HCT116 (cell line): ENCODE measurements at regions not wholly inside any gene's neighbourhood (a gene's known extent, or its start where the extent isn't known, plus 50 kb on each side); places are given as distances from the start of the nearest gene placed in this dataset.

Experiments
- ATAC-seq: fragments of 200-7000 bp; cut with Tn5 transposase; 2 replicates; pipeline ENCODE4 v1.9.1; 2020; ENCODE audit warnings: mild to moderate bottlenecking, moderate library complexity
- BruUV-seq: library from RNA; stranded (reverse); fragments of 400-500 nt; replicated peaks from 2 replicates; lab custom pipeline; 2021; lab: Mats Ljungman, UMichigan
- CTCF ChIA-PET: fragments of 300-600 bp; sonication (Branson Sonifier 250); formaldehyde crosslinking; loops from one replicate; lab custom pipeline; 2021; ENCODE audit warnings: antibody characterized with exemption; lab: Charles Lee
- POLR2A ChIA-PET: fragments of 300-600, 350-600 bp; sonication (Branson Sonifier 250); formaldehyde crosslinking; loops from one replicate; lab custom pipeline; 2021; ENCODE audit warnings: antibody characterized with exemption; lab: Charles Lee
- RAD21 ChIA-PET, 2 experiments: fragments of 300-600 bp; sonication (Branson Sonifier 250); formaldehyde crosslinking; loops; one replicate each; lab custom pipeline; 2023; ENCODE audit warnings: low total read pairs in 2 of 2; ENCODE audit not compliant: uncharacterized antibody in 2 of 2, unreplicated experiment in 2 of 2, low non-redundant PET in 1 of 2; lab: Charles Lee
- DNase-seq: peaks from one replicate; pipeline ENCODE4 v3.0.0-alpha.2; 2010; ENCODE audit warnings: low read depth, low spot score
- H2AFZ ChIP-seq: fragments of 200-600 bp; shearing (Covaris generic), sonication (generic); 2 replicates; pipeline ENCODE4 v1.6.1; 2017; ENCODE audit warnings: low read depth, mixed run types, mixed read lengths, antibody characterized with exemption, low read length; ENCODE audit not compliant: poor library complexity, severe bottlenecking
- H3K27ac ChIP-seq: 2 replicates; pipeline ENCODE4 v1.5.1; 2012; ENCODE audit warnings: low read depth, low read length
- H3K27me3 ChIP-seq: fragments of 200-600 bp; sonication (generic); 2 replicates; pipeline ENCODE4 v1.6.1; 2016; ENCODE audit warnings: mixed run types, low read length, mixed read lengths; ENCODE audit not compliant: insufficient read depth
- H3K36me3 ChIP-seq, 2 experiments: fragments of 200-500 bp in 1 of 2; fragments of 200-600 bp in 1 of 2; sonication (Bioruptor generic) in 1 of 2; sonication (generic) in 1 of 2; 2 replicates each; pipeline versions ENCODE4 v1.5.1 to v1.6.1; 2014 to 2016; ENCODE audit warnings: low read length in 2 of 2, inconsistent platforms in 1 of 2, mixed read lengths in 1 of 2, mixed run types in 1 of 2; ENCODE audit not compliant: insufficient read depth in 2 of 2, control insufficient read depth in 1 of 2
- H3K4me1 ChIP-seq, 2 experiments: fragments of 200-600 bp in 1 of 2; sonication (generic) in 1 of 2; 2 replicates each; pipeline versions ENCODE4 v1.5.1 to v1.6.1; 2012 to 2017; ENCODE audit warnings: low read length in 2 of 2, inconsistent platforms in 1 of 2, mild to moderate bottlenecking in 1 of 2, mixed read lengths in 1 of 2, mixed run types in 1 of 2, moderate library complexity in 1 of 2; ENCODE audit not compliant: insufficient read depth in 2 of 2, control insufficient read depth in 1 of 2
- H3K4me2 ChIP-seq: fragments of 200-600 bp; sonication (generic); 2 replicates; pipeline ENCODE4 v1.6.1; 2017; ENCODE audit warnings: mixed run types, low read length, mixed read lengths
- H3K4me3 ChIP-seq, 2 experiments: fragments of 200-600 bp in 1 of 2; sonication (generic) in 1 of 2; replicated peaks in 1 of 2; 2 replicates each; pipeline ENCODE4 v1.5.1; 2011 to 2016; ENCODE audit warnings: low read length in 2 of 2, control low read depth in 1 of 2, low read depth in 1 of 2, mild to moderate bottlenecking in 1 of 2, mixed read lengths in 1 of 2, mixed run types in 1 of 2
- H3K79me2 ChIP-seq: fragments of 200-600 bp; sonication (generic); 2 replicates; pipeline ENCODE4 v1.6.1; 2017; ENCODE audit warnings: mild to moderate bottlenecking, mixed run types, low read length, moderate library complexity, mixed read lengths; ENCODE audit not compliant: insufficient read depth
- H3K9ac ChIP-seq: fragments of 200-600 bp; sonication (generic); 2 replicates; pipeline ENCODE4 v1.6.1; 2016; ENCODE audit warnings: low read length, mixed read lengths
- H3K9me2 ChIP-seq: fragments of 200-600 bp; sonication (generic), shearing (Covaris generic); 2 replicates; pipeline ENCODE4 v1.6.1; 2017; ENCODE audit warnings: mixed run types, mild to moderate bottlenecking, moderate library complexity; ENCODE audit not compliant: insufficient read depth
- H3K9me3 ChIP-seq, 2 experiments: fragments of 200-500 bp in 1 of 2; fragments of 200-600 bp in 1 of 2; sonication (Bioruptor generic) in 1 of 2; sonication (generic) in 1 of 2; 2 replicates each; pipeline ENCODE4 v1.6.1; 2014 to 2017; ENCODE audit warnings: low read length in 2 of 2, mixed read lengths in 2 of 2, inconsistent platforms in 1 of 2, low read depth in 1 of 2, mild to moderate bottlenecking in 1 of 2, mixed run types in 1 of 2, moderate library complexity in 1 of 2; ENCODE audit not compliant: control insufficient read depth in 1 of 2, insufficient read depth in 1 of 2
- H4K20me1 ChIP-seq: fragments of 200-600 bp; sonication (generic), shearing (Covaris generic); 2 replicates; pipeline ENCODE4 v1.6.1; 2017; ENCODE audit warnings: mixed run types, mild to moderate bottlenecking, moderate library complexity; ENCODE audit not compliant: insufficient read depth
- ATF3 ChIP-seq: IDR thresholded peaks from 2 replicates; pipeline ENCODE4 v1.6.1; 2012
- CTCF ChIP-seq, 3 experiments: fragments of 200-600 bp in 1 of 3; sonication (generic) in 1 of 3; IDR thresholded peaks in 2 of 3; conservative IDR thresholded peaks in 1 of 3; 2 replicates each; pipeline ENCODE4 v1.5.1; 2012 to 2017; ENCODE audit warnings: low read depth in 2 of 3, low read length in 2 of 3, antibody characterized with exemption in 1 of 3, borderline replicate concordance in 1 of 3, control low read depth in 1 of 3, mild to moderate bottlenecking in 1 of 3, mixed read lengths in 1 of 3, mixed run types in 1 of 3, moderate library complexity in 1 of 3; ENCODE audit not compliant: insufficient read depth in 1 of 3
- EGR1 ChIP-seq: IDR thresholded peaks from 2 replicates; pipeline ENCODE4 v1.6.1; 2012; ENCODE audit warnings: low read depth
- ELF1 ChIP-seq: IDR thresholded peaks from 2 replicates; pipeline ENCODE4 v1.6.1; 2012; ENCODE audit warnings: low read depth, borderline replicate concordance
- EZH2phosphoT487 ChIP-seq: fragments of 200-600 bp; IDR thresholded peaks from 2 replicates; pipeline ENCODE4 v1.6.1; 2018; ENCODE audit warnings: antibody characterized with exemption, borderline replicate concordance
- FOSL1 ChIP-seq: IDR thresholded peaks from 2 replicates; pipeline ENCODE4 v1.6.1; 2012; ENCODE audit warnings: low read depth
- JUND ChIP-seq: IDR thresholded peaks from 2 replicates; pipeline ENCODE4 v1.6.1; 2012
- MAX ChIP-seq: IDR thresholded peaks from 2 replicates; pipeline ENCODE4 v1.6.1; 2012
- POLR2A ChIP-seq: IDR thresholded peaks from 2 replicates; pipeline ENCODE4 v1.7.0; 2011; ENCODE audit warnings: borderline replicate concordance; ENCODE audit not compliant: insufficient read depth, insufficient read length; ENCODE audit errors: extremely low read depth
- POLR2AphosphoS5 ChIP-seq: IDR thresholded peaks from 2 replicates; pipeline ENCODE4 v1.6.1; 2011; ENCODE audit warnings: mild to moderate bottlenecking, low read depth, low read length, moderate library complexity
- RAD21 ChIP-seq: IDR thresholded peaks from 2 replicates; pipeline ENCODE4 v1.6.1; 2012; ENCODE audit warnings: low read depth, mild to moderate bottlenecking
- REST ChIP-seq: IDR thresholded peaks from 2 replicates; pipeline ENCODE4 v1.6.1; 2012; ENCODE audit warnings: low read depth
- SP1 ChIP-seq: IDR thresholded peaks from 2 replicates; pipeline ENCODE4 v1.6.1; 2012; ENCODE audit warnings: low read depth
- SRF ChIP-seq: IDR thresholded peaks from 2 replicates; pipeline ENCODE4 v1.6.1; 2012; ENCODE audit warnings: low read depth
- ZFX ChIP-seq: fragments of 450-650 bp; IDR thresholded peaks from 2 replicates; pipeline ENCODE4 v1.6.1; 2017
- ZNF274 ChIP-seq: fragments of 200-500 bp; sonication (Bioruptor generic); IDR thresholded peaks from 2 replicates; pipeline ENCODE4 v1.6.1; 2014; ENCODE audit warnings: mild to moderate bottlenecking, low read depth, low read length, inconsistent platforms
- intact Hi-C: fragments of 100-400 bp; cut with micrococcal nuclease; formaldehyde crosslinking; loops from 2 replicates; pipeline ENCODE4 v1.10.0; 2022

GRCh38 chr1:90821788-90822359, 104.8 kb upstream of the BARHL2 start:
- Histone ChIP-seq H3K36me3 (no peaks in the 10 kb centered on the region), H3K9me2 (no peaks in the 10 kb centered on the region), H3K27me3 (peaks cover 10% of the 10 kb centered on the region; the same call in 1 of the 2 replicates), H3K79me2 (no peaks in the 10 kb centered on the region), H3K27ac (no peak overlapping the region), H3K4me3 (no peak overlapping the region), H3K4me1 (peaks cover 6 to 9% of the 10 kb centered on the region in 2 experiments; a peak in 3 of 4 replicates), H3K9ac (no peak overlapping the region), H3K9me3 (no peaks in the 10 kb centered on the region), H2AFZ (no peak overlapping the region), H3K4me2 (peak overlapping the region; percentile 20; the same call in 1 of the 2 replicates), H4K20me1 (no peaks in the 10 kb centered on the region)
- ChIA-PET RAD21 (no interaction called here), POLR2A (no interaction called here), CTCF (no interaction called here)
- ATAC-seq, result 0 out of 2 replicates have a peak, but pooled peaks have one; percentile 20
- intact Hi-C loops, result no loop called here
- DNase-seq, result no peak
- no TSS peak for BruUV-seq
- TF ChIP-seq RAD21, result no peak
- TF ChIP-seq CTCF (IDR thresholded peaks at IDR 0.05 in 2 of 3, conservative IDR thresholded peaks at IDR 0.05 in 1 of 3; ENCODE audit: borderline replicate concordance in 1 of 3, insufficient read depth in 1 of 3, low read depth in 2 of 3, low read length in 2 of 3), result no peak
- TF ChIP-seq ATF3, result no peak
- TF ChIP-seq FOSL1, result no peak
- no peak for TF ChIP-seq EGR1
- no peak for TF ChIP-seq POLR2A
- TF ChIP-seq JUND, result no peak
- TF ChIP-seq REST, result no peak
- TF ChIP-seq ELF1, result no peak
- TF ChIP-seq POLR2AphosphoS5, result no peak
- no peak for TF ChIP-seq ZNF274
- TF ChIP-seq SP1, result no peak
- no peak for TF ChIP-seq ZFX
- no peak for TF ChIP-seq MAX
- TF ChIP-seq EZH2phosphoT487, result no peak
- no peak for TF ChIP-seq SRF
